ENCODE measurements at regions not wholly inside any gene's neighbourhood (a gene's known extent, or its start where the extent isn't known, plus 50 kb on each side); places are given as distances from the start of the nearest gene placed in this dataset.

GRCh38 chr1:4975856-4976255 lies 321.4 kb downstream of the AJAP1 start:
- DNase-seq = no peak

GRCh38 chr1:4974981-4975685 lies 320.7 kb downstream of the AJAP1 start:
- DNase-seq = no peak

GRCh38 chr1:4973341-4973740 lies 318.9 kb downstream of the AJAP1 start:
- DNase-seq = no peak

GRCh38 chr1:4972761-4973320 lies 318.4 kb downstream of the AJAP1 start:
- no peak for DNase-seq

- DNase-seq = no peak
Observed at GRCh38 chr1:4971666-4972065, 317.3 kb downstream of the AJAP1 start.

- no peak for DNase-seq
Observed at GRCh38 chr1:4970532-4970931, 316.1 kb downstream of the AJAP1 start.

GRCh38 chr1:4969556-4970129 lies 315.2 kb downstream of the AJAP1 start:
- no peak for DNase-seq

- no peak for DNase-seq
Observed at GRCh38 chr1:4965346-4966075, 311.1 kb downstream of the AJAP1 start.

- DNase-seq = no peak
Observed at GRCh38 chr1:4964634-4965345, 310.4 kb downstream of the AJAP1 start.

- no peak for DNase-seq
Observed at GRCh38 chr1:4963251-4963650, 308.8 kb downstream of the AJAP1 start.

- DNase-seq = no peak
Observed at GRCh38 chr1:4962836-4963235, 308.4 kb downstream of the AJAP1 start.

GRCh38 chr1:4961935-4962645 lies 307.7 kb downstream of the AJAP1 start:
- no peak for DNase-seq

- no peak for DNase-seq
Observed at GRCh38 chr1:4960782-4961475, 306.5 kb downstream of the AJAP1 start.

GRCh38 chr1:4960336-4960735 lies 305.9 kb downstream of the AJAP1 start:
- DNase-seq = no peak

GRCh38 chr1:4959216-4959615 lies 304.8 kb downstream of the AJAP1 start:
- no peak for DNase-seq

GRCh38 chr1:4957027-4957426 lies 302.6 kb downstream of the AJAP1 start:
- no peak for DNase-seq

- no peak for DNase-seq
Observed at GRCh38 chr1:4954392-4954791, 300.0 kb downstream of the AJAP1 start.

- DNase-seq = no peak
Observed at GRCh38 chr1:4951601-4952000, 297.2 kb downstream of the AJAP1 start.

- no peak for DNase-seq
Observed at GRCh38 chr1:4946343-4946742, 291.9 kb downstream of the AJAP1 start.

GRCh38 chr1:4944911-4945310 lies 290.5 kb downstream of the AJAP1 start:
- no peak for DNase-seq

GRCh38 chr1:4944072-4944471 lies 289.7 kb downstream of the AJAP1 start:
- no peak for DNase-seq

GRCh38 chr1:4939266-4939665 lies 284.9 kb downstream of the AJAP1 start:
- no peak for DNase-seq
